ENCODE measurements at regions not wholly inside any gene's neighbourhood (a gene's known extent, or its start where the extent isn't known, plus 50 kb on each side); places are given as distances from the start of the nearest gene placed in this dataset.

DNA sequence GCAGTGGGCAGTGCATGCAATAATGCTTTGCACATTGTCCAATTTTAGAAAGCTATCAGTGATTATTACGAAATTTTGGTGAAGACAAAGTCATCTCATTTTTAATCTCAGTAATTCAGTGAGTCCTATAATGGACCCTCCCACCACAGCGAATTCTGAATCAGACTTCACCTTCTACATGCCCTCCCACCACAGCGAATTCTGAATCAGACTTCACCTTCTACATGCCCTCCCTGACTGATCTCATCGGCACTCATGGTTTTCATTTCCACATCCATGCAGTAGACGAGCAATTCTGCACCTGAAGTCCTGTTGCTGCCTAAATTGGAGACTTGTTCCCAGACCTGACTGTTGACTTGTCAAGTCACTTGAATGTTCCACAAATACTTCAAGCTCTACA lies 522.3 kb downstream of the EIPR1 start:
- no peak overlapping the region for H3K4me3 ChIP-seq (ENCODE audit: low read depth, low read length)
- H3K4me1 ChIP-seq (ENCODE audit: control insufficient read depth, insufficient read depth, low read length, unreplicated experiment), result no peaks in the 10 kb centered on the region
- no peaks in the 10 kb centered on the region for H3K79me2 ChIP-seq (ENCODE audit: control insufficient read depth, insufficient read depth, low read length, unreplicated experiment)
- H3K27ac ChIP-seq (ENCODE audit: low read depth, low read length), result no peak overlapping the region
- no peaks in the 10 kb centered on the region for H3K36me3 ChIP-seq (ENCODE audit: insufficient read depth, low read length)
- no peak overlapping the region for H2AFZ ChIP-seq (ENCODE audit: low read length, unreplicated experiment)
- H3K27me3 ChIP-seq (ENCODE audit: insufficient read depth, low read length), result no peaks in the 10 kb centered on the region

DNA sequence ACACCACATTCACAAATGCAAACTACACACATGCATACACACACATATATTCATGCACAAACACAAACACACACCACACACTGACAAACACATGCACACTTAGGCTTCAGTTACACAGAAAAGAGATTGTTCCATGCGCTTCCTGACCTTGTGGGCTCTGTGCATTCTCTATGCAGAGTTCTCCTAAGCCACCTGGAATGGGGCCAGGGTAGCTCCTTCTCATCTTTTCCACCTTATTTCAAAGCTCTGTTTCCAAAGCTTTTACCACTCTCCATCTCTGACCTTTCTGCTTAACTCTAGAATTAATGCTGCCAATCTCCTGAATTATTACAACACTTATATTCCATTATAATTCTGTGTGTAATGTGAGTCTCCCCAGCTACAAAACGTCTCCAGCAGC lies 522.3 kb upstream of the MYT1L start:
- Histone ChIP-seq H2AFZ (ENCODE audit: low read length, unreplicated experiment) (no peak overlapping the region), H3K27me3 (ENCODE audit: insufficient read depth, low read length) (no peaks in the 10 kb centered on the region), H3K4me3 (ENCODE audit: low read depth, low read length) (no peak overlapping the region), H3K36me3 (ENCODE audit: insufficient read depth, low read length) (no peaks in the 10 kb centered on the region), H3K4me1 (ENCODE audit: control insufficient read depth, insufficient read depth, low read length, unreplicated experiment) (no peaks in the 10 kb centered on the region), H3K27ac (ENCODE audit: low read depth, low read length) (no peak overlapping the region), H3K79me2 (ENCODE audit: control insufficient read depth, insufficient read depth, low read length, unreplicated experiment) (no peaks in the 10 kb centered on the region)

DNA sequence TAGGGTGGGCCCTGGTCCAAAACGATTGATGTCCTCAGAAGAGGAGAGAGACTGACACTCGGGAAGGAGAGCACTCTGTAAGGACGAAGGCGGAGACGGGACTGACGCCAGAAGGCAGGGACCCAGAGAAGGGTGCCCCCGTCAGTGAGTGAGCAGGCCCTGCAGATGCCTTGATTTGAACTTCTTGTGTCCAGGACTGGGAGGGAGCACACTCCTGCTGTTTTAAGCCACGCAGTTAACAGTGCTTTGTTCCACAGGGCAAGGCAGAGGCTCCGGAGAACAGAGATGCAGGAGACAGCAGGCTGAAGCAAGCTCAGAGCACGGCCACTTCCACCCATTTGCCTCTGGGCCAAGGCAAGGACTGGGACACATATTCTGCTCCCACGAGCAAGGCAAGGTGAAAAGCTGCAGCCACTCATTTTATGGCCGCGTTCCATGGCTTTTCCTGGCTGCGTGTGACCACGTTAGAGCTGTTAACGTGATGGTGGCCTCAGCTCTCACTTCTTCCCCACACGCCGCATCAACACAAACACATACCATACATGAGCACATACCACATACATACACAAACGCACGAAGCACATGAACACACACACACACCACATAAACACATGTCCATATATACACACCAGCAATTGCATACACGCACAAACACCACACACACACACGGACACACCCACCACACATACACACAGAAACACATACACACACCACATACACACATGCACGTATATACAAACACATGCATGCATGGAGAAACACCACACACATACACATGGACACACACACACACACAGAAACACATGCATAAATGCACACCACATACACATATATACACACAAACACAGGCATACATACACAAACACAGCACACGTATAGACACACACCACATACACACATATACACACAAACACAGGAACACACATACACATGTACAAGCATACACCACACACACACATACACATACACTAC lies 521.0 kb upstream of the MYT1L start:
- Histone ChIP-seq H2AFZ (ENCODE audit: low read length, unreplicated experiment) (no peak overlapping the region), H3K27ac (ENCODE audit: low read depth, low read length) (no peak overlapping the region), H3K36me3 (ENCODE audit: insufficient read depth, low read length) (no peaks in the 10 kb centered on the region), H3K27me3 (ENCODE audit: insufficient read depth, low read length) (no peaks in the 10 kb centered on the region), H3K4me1 (ENCODE audit: control insufficient read depth, insufficient read depth, low read length, unreplicated experiment) (no peaks in the 10 kb centered on the region), H3K4me3 (ENCODE audit: low read depth, low read length) (no peak overlapping the region), H3K79me2 (ENCODE audit: control insufficient read depth, insufficient read depth, low read length, unreplicated experiment) (no peaks in the 10 kb centered on the region)

DNA sequence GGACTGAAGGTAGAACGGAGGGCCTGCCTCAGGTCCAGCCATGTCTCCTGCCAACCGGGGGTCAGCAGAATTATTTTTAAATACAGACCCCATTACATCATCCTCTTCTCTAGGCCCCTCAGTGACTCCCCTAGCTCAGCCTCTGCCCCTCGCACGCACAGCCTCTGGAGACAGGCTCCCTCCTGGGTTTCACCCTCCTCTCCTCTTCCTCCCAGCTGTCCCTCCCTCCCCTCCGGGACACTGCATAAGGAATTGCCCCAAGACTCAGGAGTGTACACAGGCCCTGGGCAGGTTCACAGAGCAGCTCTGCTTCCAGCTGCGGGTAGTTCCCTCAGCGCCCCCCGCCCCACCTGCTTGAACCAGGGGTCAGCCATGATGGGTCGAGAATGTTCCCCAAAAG lies 520.2 kb upstream of the MYT1L start:
- Histone ChIP-seq H3K27ac (ENCODE audit: low read depth, low read length) (no peak overlapping the region), H3K27me3 (ENCODE audit: insufficient read depth, low read length) (no peaks in the 10 kb centered on the region), H2AFZ (ENCODE audit: low read length, unreplicated experiment) (no peak overlapping the region), H3K4me3 (ENCODE audit: low read depth, low read length) (no peak overlapping the region), H3K4me1 (ENCODE audit: control insufficient read depth, insufficient read depth, low read length, unreplicated experiment) (no peaks in the 10 kb centered on the region), H3K36me3 (ENCODE audit: insufficient read depth, low read length) (no peaks in the 10 kb centered on the region), H3K79me2 (ENCODE audit: control insufficient read depth, insufficient read depth, low read length, unreplicated experiment) (no peaks in the 10 kb centered on the region)

DNA sequence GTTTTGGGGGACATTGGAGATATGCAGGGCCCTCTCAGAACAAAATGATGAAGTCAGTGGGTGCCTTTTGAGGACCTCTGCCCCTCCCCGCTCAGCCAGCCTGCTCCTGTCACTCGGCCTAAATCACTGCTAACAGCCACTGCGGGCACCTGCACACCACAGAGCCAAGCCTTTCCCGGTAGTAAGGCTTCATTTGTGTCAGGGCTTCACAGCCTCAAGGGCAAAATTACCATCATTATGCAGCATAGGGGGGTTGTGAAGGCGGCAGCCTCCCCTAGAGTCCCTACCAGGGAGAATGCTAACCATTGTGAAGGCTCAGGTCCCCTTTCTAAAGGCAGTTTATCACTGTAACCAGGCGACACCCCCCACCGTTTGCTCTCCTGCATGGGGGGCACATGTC lies 519.8 kb upstream of the MYT1L start:
- H3K27ac ChIP-seq (ENCODE audit: low read depth, low read length), result no peak overlapping the region
- no peaks in the 10 kb centered on the region for H3K27me3 ChIP-seq (ENCODE audit: insufficient read depth, low read length)
- no peak overlapping the region for H2AFZ ChIP-seq (ENCODE audit: low read length, unreplicated experiment)
- no peaks in the 10 kb centered on the region for H3K79me2 ChIP-seq (ENCODE audit: control insufficient read depth, insufficient read depth, low read length, unreplicated experiment)
- H3K4me1 ChIP-seq (ENCODE audit: control insufficient read depth, insufficient read depth, low read length, unreplicated experiment), result no peaks in the 10 kb centered on the region
- no peak overlapping the region for H3K4me3 ChIP-seq (ENCODE audit: low read depth, low read length)
- H3K36me3 ChIP-seq (ENCODE audit: insufficient read depth, low read length), result no peaks in the 10 kb centered on the region

DNA sequence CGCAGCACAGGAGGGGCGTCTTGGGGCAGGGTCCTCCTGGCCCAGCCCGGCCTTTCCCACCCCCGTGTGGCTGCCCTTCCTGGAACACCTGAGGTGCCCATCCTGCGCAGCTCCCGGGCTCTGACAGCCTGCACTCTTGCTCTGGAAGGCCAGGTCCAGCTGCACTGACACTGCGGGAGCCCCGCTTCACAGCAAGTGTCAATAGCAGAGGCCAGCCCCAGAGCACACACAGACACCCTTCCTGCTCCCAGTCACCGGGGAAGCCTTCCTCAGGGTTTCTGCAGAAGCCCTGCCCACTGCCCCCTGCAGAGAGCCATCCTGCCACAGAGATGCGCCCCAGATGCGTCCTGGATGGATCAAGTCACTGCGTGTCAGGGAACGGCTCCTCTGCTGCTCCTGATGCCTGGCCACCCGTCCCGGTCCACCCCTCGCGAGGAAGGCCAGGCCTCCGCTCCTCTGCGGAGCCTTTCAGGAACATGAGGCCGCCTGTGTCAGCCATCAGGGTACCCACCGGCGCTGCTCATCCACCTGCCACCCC lies 519.2 kb upstream of the MYT1L start:
- H2AFZ ChIP-seq (ENCODE audit: low read length, unreplicated experiment), result no peak overlapping the region
- no peak overlapping the region for H3K27ac ChIP-seq (ENCODE audit: low read depth, low read length)
- H3K79me2 ChIP-seq (ENCODE audit: control insufficient read depth, insufficient read depth, low read length, unreplicated experiment), result no peaks in the 10 kb centered on the region
- no peaks in the 10 kb centered on the region for H3K36me3 ChIP-seq (ENCODE audit: insufficient read depth, low read length)
- H3K4me1 ChIP-seq (ENCODE audit: control insufficient read depth, insufficient read depth, low read length, unreplicated experiment), result no peaks in the 10 kb centered on the region
- no peaks in the 10 kb centered on the region for H3K27me3 ChIP-seq (ENCODE audit: insufficient read depth, low read length)
- no peak overlapping the region for H3K4me3 ChIP-seq (ENCODE audit: low read depth, low read length)

DNA sequence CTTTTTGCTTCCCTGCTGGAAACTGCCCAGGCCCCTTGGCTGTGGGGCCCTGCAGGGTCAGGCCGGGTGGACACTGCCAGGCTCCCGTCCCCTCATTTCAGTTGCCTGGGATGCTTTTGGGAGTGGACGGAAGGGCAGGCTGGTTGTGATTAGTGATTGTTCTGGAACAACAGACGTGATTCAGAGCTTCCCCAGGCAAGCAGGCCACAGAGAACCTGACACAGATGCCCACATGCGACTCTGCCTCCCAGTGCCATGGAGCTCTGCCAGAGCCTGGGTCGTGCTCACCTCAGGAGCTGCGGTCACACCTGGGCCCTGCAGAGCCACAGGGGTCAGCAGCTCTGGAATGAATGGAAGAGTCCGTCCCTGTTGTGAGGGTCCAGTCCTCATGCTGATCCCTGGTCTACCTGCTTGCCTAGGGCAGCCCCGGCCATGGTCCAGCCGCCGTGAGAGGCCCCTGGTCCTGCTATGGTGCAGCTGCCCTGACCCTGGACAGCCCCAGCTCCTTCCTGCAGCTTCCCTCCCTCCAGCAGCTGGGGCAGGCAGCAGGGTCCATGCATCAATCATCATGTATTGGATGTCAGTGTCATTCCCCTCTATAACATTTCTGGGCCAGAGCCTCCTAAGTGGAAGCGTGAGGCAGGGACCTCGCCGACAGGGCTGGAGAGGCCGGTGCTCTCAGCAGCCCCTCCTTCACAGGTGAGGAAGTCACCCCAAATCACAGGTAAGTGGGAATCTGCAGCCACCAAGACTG lies 518.6 kb upstream of the MYT1L start:
- Histone ChIP-seq H2AFZ (ENCODE audit: low read length, unreplicated experiment) (no peak overlapping the region), H3K27ac (ENCODE audit: low read depth, low read length) (no peak overlapping the region), H3K4me3 (ENCODE audit: low read depth, low read length) (no peak overlapping the region), H3K79me2 (ENCODE audit: control insufficient read depth, insufficient read depth, low read length, unreplicated experiment) (no peaks in the 10 kb centered on the region), H3K4me1 (ENCODE audit: control insufficient read depth, insufficient read depth, low read length, unreplicated experiment) (no peaks in the 10 kb centered on the region), H3K27me3 (ENCODE audit: insufficient read depth, low read length) (no peaks in the 10 kb centered on the region), H3K36me3 (ENCODE audit: insufficient read depth, low read length) (no peaks in the 10 kb centered on the region)

DNA sequence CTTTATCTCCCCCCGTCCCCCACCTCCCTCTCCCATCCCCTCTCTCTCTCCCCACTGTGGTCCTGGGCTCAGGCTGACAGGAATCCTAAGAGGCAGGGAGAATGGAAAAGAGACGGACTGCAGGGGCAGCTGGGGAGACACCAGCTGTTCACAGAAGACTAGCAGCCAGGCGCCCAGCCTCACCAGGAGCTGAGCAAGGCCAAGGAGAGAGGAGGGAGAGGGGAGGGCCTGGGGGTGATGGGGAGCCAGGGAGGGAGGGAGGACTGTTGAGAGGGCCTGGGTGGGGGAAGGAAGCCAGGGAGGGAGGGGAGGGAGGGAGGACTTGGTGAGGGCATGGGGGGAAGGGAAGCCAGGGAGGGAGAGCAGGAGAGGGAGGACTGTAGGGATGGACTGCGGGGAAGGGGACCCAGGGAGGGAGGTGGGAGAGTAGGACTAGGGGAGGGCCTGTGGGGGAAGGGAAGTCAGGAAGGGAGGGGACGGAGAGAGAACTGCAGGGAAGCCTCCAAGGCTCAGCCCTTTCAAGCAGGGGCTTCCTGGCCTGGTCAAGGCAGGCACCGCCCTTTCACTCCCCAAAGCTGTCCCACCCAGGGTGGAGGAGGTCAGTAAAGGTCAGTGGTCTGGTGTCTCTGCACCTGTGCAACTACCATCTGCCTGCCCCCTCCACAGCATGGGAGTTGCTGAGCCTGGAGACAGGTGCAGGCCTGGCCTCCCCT lies 517.7 kb upstream of the MYT1L start:
- no peaks in the 10 kb centered on the region for H3K79me2 ChIP-seq (ENCODE audit: control insufficient read depth, insufficient read depth, low read length, unreplicated experiment)
- no peaks in the 10 kb centered on the region for H3K27me3 ChIP-seq (ENCODE audit: insufficient read depth, low read length)
- no peaks in the 10 kb centered on the region for H3K4me1 ChIP-seq (ENCODE audit: control insufficient read depth, insufficient read depth, low read length, unreplicated experiment)
- no peak overlapping the region for H3K27ac ChIP-seq (ENCODE audit: low read depth, low read length)
- H2AFZ ChIP-seq (ENCODE audit: low read length, unreplicated experiment), result no peak overlapping the region
- no peaks in the 10 kb centered on the region for H3K36me3 ChIP-seq (ENCODE audit: insufficient read depth, low read length)
- H3K4me3 ChIP-seq (ENCODE audit: low read depth, low read length), result no peak overlapping the region

DNA sequence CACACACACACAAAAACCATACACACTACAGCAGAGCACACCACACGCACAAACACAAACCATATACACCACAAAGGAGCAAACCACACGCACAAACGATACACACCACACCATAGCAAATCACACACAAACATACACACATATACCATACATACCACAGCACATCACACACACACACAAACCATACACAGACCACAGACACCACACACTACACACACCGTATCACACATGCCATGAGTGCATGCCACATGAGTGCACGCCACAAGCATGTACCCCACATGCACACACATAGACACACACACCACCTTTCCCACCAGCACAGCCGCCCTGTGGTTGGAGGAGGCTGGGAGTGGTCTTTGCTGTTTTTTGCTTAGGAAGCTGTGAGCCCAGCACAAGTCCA lies 517.1 kb upstream of the MYT1L start:
- Histone ChIP-seq H3K36me3 (ENCODE audit: insufficient read depth, low read length) (no peaks in the 10 kb centered on the region), H3K27me3 (ENCODE audit: insufficient read depth, low read length) (no peaks in the 10 kb centered on the region), H3K27ac (ENCODE audit: low read depth, low read length) (no peak overlapping the region), H3K79me2 (ENCODE audit: control insufficient read depth, insufficient read depth, low read length, unreplicated experiment) (no peaks in the 10 kb centered on the region), H3K4me1 (ENCODE audit: control insufficient read depth, insufficient read depth, low read length, unreplicated experiment) (no peaks in the 10 kb centered on the region), H3K4me3 (ENCODE audit: low read depth, low read length) (no peak overlapping the region), H2AFZ (ENCODE audit: low read length, unreplicated experiment) (no peak overlapping the region)

DNA sequence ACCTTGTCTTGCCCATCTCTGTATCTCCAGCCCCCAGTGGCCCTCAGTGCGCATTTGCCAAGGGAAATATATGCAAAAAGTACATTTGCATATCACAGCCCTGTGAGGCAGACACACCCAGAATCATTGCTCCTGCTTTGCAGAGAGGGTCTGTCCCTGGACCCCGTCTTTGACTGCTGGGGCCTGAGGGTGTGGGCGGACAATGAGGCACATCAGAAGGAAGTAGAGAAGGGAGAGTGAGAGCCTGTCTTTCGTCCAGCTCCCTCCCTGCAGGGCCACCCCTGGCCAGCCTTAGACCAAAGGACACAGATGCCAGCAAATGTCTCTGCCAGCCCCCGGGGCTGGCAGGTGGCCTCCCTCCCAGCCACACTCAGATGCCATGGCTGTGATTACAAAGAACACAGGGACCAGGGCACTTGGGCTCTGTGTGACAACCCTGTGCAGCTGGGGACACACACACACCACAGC lies 516.2 kb upstream of the MYT1L start:
- H3K36me3 ChIP-seq (ENCODE audit: insufficient read depth, low read length), result no peaks in the 10 kb centered on the region
- no peak overlapping the region for H2AFZ ChIP-seq (ENCODE audit: low read length, unreplicated experiment)
- H3K4me1 ChIP-seq (ENCODE audit: control insufficient read depth, insufficient read depth, low read length, unreplicated experiment), result no peaks in the 10 kb centered on the region
- no peak overlapping the region for H3K27ac ChIP-seq (ENCODE audit: low read depth, low read length)
- no peaks in the 10 kb centered on the region for H3K27me3 ChIP-seq (ENCODE audit: insufficient read depth, low read length)
- no peak overlapping the region for H3K4me3 ChIP-seq (ENCODE audit: low read depth, low read length)
- no peaks in the 10 kb centered on the region for H3K79me2 ChIP-seq (ENCODE audit: control insufficient read depth, insufficient read depth, low read length, unreplicated experiment)
